Frontal cortex (tissue), 3 donors: ENCODE measurements at regions not wholly inside any gene's neighbourhood (a gene's known extent, or its start where the extent isn't known, plus 50 kb on each side); places are given as distances from the start of the nearest gene placed in this dataset.
"Not testable (repeated sequence)": the region's sequence is repeated elsewhere in the genome, so short reads cannot be mapped to it uniquely, and the experiment has no call there.

ENCODE experiments used
- DNase-seq, 2 donors: peaks; one replicate each; pipeline ENCODE4 v3.0.0; 2012; ENCODE audit warnings: low spot score in 2 of 2
- FAIRE-seq: peaks from 2 replicates; lab custom pipeline; 2012; peaks lifted over from hg19 to GRCh38; lab: Jason Lieb, UNC
- donor health status: control.
- donor health status: control.
- donor health status: control.

GRCh38 chr5:42064821-42065220 lies 139.7 kb downstream of the FBXO4 start:
- FAIRE-seq (no peak), DNase-seq (no peak)

GRCh38 chr5:42066131-42066530 lies 141.1 kb downstream of the FBXO4 start:
- no peak for FAIRE-seq

GRCh38 chr5:42074353-42074752 lies 149.3 kb downstream of the FBXO4 start:
- no peak for DNase-seq
- FAIRE-seq: no peak

More at GRCh38 chr5:42066131-42066530, 141.1 kb downstream of the FBXO4 start:
- DNase-seq: no peak

GRCh38 chr5:42089705-42090104 lies 164.6 kb downstream of the FBXO4 start:
- no peak for DNase-seq
- FAIRE-seq: no peak

GRCh38 chr5:42090162-42090561 lies 165.1 kb downstream of the FBXO4 start:
- no peak for DNase-seq
- FAIRE-seq: no peak

- DNase-seq, FAIRE-seq: not testable (repeated sequence)
These were observed 174.8 kb downstream of the FBXO4 start for GRCh38 chr5:42099846-42100245.

GRCh38 chr5:42108468-42108867 lies 183.4 kb downstream of the FBXO4 start:
- FAIRE-seq: no peak
- DNase-seq: no peak

- DNase-seq: no peak
- no peak for FAIRE-seq
These were observed 184.0 kb downstream of the FBXO4 start for GRCh38 chr5:42109006-42109572.

- not testable (repeated sequence) for DNase-seq, FAIRE-seq
These were observed 190.6 kb downstream of the FBXO4 start for GRCh38 chr5:42115721-42116120.

GRCh38 chr5:42120070-42120469 lies 195.0 kb downstream of the FBXO4 start:
- FAIRE-seq (no peak), DNase-seq (no peak)

- DNase-seq: no peak
- no peak for FAIRE-seq
These were observed 196.3 kb downstream of the FBXO4 start for GRCh38 chr5:42121401-42121800.

- FAIRE-seq (no peak), DNase-seq (no peak)
These were observed 206.0 kb downstream of the FBXO4 start for GRCh38 chr5:42131081-42131480.

- no peak for FAIRE-seq
- no peak for DNase-seq
These were observed 218.3 kb downstream of the FBXO4 start for GRCh38 chr5:42143361-42143760.

- FAIRE-seq: no peak
- DNase-seq: no peak
These were observed 223.7 kb downstream of the FBXO4 start for GRCh38 chr5:42148813-42149212.

GRCh38 chr5:42157215-42157614 lies 232.1 kb downstream of the FBXO4 start:
- FAIRE-seq (no peak), DNase-seq (no peak)

GRCh38 chr5:42163083-42163482 lies 238.0 kb downstream of the FBXO4 start:
- DNase-seq (no peak), FAIRE-seq (no peak)

- no peak for FAIRE-seq
- no peak for DNase-seq
These were observed 243.1 kb downstream of the FBXO4 start for GRCh38 chr5:42168091-42168670.

GRCh38 chr5:42176118-42176517 lies 247.1 kb upstream of the GHR start:
- not testable (repeated sequence) for DNase-seq, FAIRE-seq

GRCh38 chr5:42179843-42180242 lies 243.4 kb upstream of the GHR start:
- not testable (repeated sequence) for DNase-seq, FAIRE-seq

- no peak for DNase-seq
- no peak for FAIRE-seq
These were observed 206.3 kb upstream of the GHR start for GRCh38 chr5:42216904-42217303.

- DNase-seq (no peak), FAIRE-seq (no peak)
These were observed 205.4 kb upstream of the GHR start for GRCh38 chr5:42217791-42218190.

GRCh38 chr5:42225009-42225408 lies 198.2 kb upstream of the GHR start:
- DNase-seq (no peak), FAIRE-seq (no peak)
